ENCODE measurements at regions not wholly inside any gene's neighbourhood (a gene's known extent, or its start where the extent isn't known, plus 50 kb on each side); places are given as distances from the start of the nearest gene placed in this dataset.

DNA sequence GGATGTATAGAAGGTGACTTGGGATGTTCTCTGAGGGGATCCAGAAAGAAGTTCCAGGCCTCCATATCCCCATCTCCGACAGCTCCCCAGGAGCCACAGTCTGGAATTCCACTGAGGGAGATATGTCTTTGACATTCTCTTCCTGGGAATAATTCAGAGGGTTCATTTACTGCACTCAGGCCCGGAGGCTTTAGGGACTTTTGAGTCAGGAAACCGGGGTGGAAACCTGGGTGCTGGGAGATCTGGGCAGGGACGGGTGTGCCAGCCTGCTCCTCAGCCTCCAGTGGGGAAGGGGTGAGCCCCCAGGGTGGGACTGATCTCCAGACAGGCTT lies 147.7 kb downstream of the SMAD6 start:
- POLR2A ChIA-PET: no interaction called here
- no peaks in the 10 kb centered on the region for H3K27me3 ChIP-seq (replicated peaks in 1 of 2; ENCODE audit: control insufficient read depth in 2 of 2, insufficient read depth in 2 of 2, low read length in 1 of 2)
- no peaks in the 10 kb centered on the region for H3K4me1 ChIP-seq (ENCODE audit: control insufficient read depth, insufficient read depth, low read length)
- in situ Hi-C loops (cut with MboI) (loop anchor here (10.0 kb wide), 1 partner anchor 245 kb away; no protein-coding TSS in a partner anchor), intact Hi-C loops (cut with micrococcal nuclease; ENCODE audit: unreplicated experiment) (loop anchor here (2.0 to 10.0 kb wide), 3 partner anchors 75 to 232 kb away; no protein-coding TSS in a partner anchor)
- H3K4me3 ChIP-seq: no peak overlapping the region
- no peak overlapping the region for H2AFZ ChIP-seq (ENCODE audit: control insufficient read depth, low read depth, low read length)
- H3K9me3 ChIP-seq (replicated peaks; ENCODE audit: control insufficient read depth, insufficient read depth, low read length): no peaks in the 10 kb centered on the region
- ATAC-seq (no peak), FAIRE-seq (no peak), DNase-seq (ENCODE audit: low read depth, low spot score) (no peak)
- no peaks in the 10 kb centered on the region for H4K20me1 ChIP-seq (ENCODE audit: control insufficient read depth, insufficient read depth)
- H3K27ac ChIP-seq (ENCODE audit: control insufficient read depth, insufficient read depth): no peak overlapping the region
- H3K9ac ChIP-seq (ENCODE audit: control insufficient read depth, insufficient read depth, low read length): no peak overlapping the region
- TF ChIP-seq MTA2 (IDR thresholded peaks at IDR 0.05; ENCODE audit: low read depth): no peak
- TF ChIP-seq, protein P1, sequence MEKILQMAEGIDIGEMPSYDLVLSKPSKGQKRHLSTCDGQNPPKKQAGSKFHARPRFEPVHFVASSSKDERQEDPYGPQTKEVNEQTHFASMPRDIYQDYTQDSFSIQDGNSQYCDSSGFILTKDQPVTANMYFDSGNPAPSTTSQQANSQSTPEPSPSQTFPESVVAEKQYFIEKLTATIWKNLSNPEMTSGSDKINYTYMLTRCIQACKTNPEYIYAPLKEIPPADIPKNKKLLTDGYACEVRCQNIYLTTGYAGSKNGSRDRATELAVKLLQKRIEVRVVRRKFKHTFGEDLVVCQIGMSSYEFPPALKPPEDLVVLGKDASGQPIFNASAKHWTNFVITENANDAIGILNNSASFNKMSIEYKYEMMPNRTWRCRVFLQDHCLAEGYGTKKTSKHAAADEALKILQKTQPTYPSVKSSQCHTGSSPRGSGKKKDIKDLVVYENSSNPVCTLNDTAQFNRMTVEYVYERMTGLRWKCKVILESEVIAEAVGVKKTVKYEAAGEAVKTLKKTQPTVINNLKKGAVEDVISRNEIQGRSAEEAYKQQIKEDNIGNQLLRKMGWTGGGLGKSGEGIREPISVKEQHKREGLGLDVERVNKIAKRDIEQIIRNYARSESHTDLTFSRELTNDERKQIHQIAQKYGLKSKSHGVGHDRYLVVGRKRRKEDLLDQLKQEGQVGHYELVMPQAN (conservative IDR thresholded peaks at IDR 0.05): no peak
- TF ChIP-seq POLR2AphosphoS2 (IDR thresholded peaks at IDR 0.05; ENCODE audit: low read depth, low read length): no peak
- TF ChIP-seq NFIC (IDR thresholded peaks at IDR 0.05; ENCODE audit: low read depth, low read length): no peak
- TF ChIP-seq HDAC6 (IDR thresholded peaks at IDR 0.05; ENCODE audit: unreplicated experiment): no peak
- no peak for TF ChIP-seq ZNF24 (IDR thresholded peaks at IDR 0.05)
- no peak for TF ChIP-seq ZNF592 (IDR thresholded peaks at IDR 0.05)
- TF ChIP-seq TCF12 (IDR thresholded peaks at IDR 0.05; ENCODE audit: low read depth, low read length): no peak
- no peaks in the 10 kb centered on the region for H3K36me3 ChIP-seq (ENCODE audit: control insufficient read depth in 2 of 2, insufficient read depth in 2 of 2, low read length in 1 of 2)
- no peak overlapping the region for H3K4me2 ChIP-seq (ENCODE audit: control insufficient read depth, insufficient read depth)
- RAD21 ChIA-PET (ENCODE audit: unreplicated experiment): no interaction called here
- CTCF ChIA-PET: interaction anchor here (1.6 to 2.3 kb wide), 4 partner anchors 14 to 246 kb away, joined by 3 to 6 read pairs (median 5); no protein-coding TSS in a partner anchor
- no peaks in the 10 kb centered on the region for H3K79me2 ChIP-seq (ENCODE audit: control insufficient read depth, insufficient read depth, low read length)
- 13% methylated on average over 2 of the region's 4 CpGs for WGBS (ENCODE audit: insufficient coverage, insufficient replicate concordance, low lambda C conversion rate, missing lambda C conversion rate)
- SMC1A ChIA-PET (ENCODE audit: uncharacterized antibody, unreplicated experiment): interaction anchor here (3.3 kb wide), 1 partner anchor 243 kb away, joined by 14 read pairs; no protein-coding TSS in a partner anchor
- no TSS peak for BruUV-seq (replicated peaks)
